Ishikawa (cell line): ENCODE measurements at regions not wholly inside any gene's neighbourhood (a gene's known extent, or its start where the extent isn't known, plus 50 kb on each side); places are given as distances from the start of the nearest gene placed in this dataset.

ENCODE experiments used
- EP300 ChIP-seq: IDR thresholded peaks from 2 replicates; pipeline ENCODE4 v1.6.1; 2012; ENCODE audit warnings: borderline replicate concordance
- RAD21 ChIP-seq: IDR thresholded peaks from 2 replicates; pipeline ENCODE4 v1.6.1; 2012; ENCODE audit warnings: low read depth
- REST ChIP-seq: IDR thresholded peaks from 2 replicates; pipeline ENCODE4 v1.6.1; 2012; ENCODE audit warnings: low read depth, mild to moderate bottlenecking
- TAF1 ChIP-seq: IDR thresholded peaks from 2 replicates; pipeline ENCODE4 v1.6.1; 2012; ENCODE audit warnings: low read depth, mild to moderate bottlenecking
- TCF12 ChIP-seq: IDR thresholded peaks from 2 replicates; pipeline ENCODE4 v1.6.1; 2012; ENCODE audit warnings: low read depth
- TEAD4 ChIP-seq: IDR thresholded peaks from 2 replicates; pipeline ENCODE4 v1.6.1; 2012
- USF1 ChIP-seq: IDR thresholded peaks from 2 replicates; pipeline ENCODE4 v1.6.1; 2012
- ZBTB7A ChIP-seq: IDR thresholded peaks from 2 replicates; pipeline ENCODE4 v1.6.1; 2012; ENCODE audit warnings: low read depth
- TF ChIP-seq, protein P1 (sequence below): IDR thresholded peaks from 2 replicates; pipeline ENCODE4 v1.6.1; 2012

- TF ChIP-seq RAD21 (no peak), TCF12 (no peak), REST (no peak), TAF1 (no peak), ZBTB7A (no peak), EP300 (no peak), USF1 (no peak), TEAD4 (no peak)
- TF ChIP-seq, protein P1, sequence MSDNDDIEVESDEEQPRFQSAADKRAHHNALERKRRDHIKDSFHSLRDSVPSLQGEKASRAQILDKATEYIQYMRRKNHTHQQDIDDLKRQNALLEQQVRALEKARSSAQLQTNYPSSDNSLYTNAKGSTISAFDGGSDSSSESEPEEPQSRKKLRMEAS = no peak
These were observed 339.1 kb upstream of the RSPO3 start for GRCh38 chr6:126779331-126779730.
